Muscle of back (tissue), 3 donors: ENCODE measurements at regions not wholly inside any gene's neighbourhood (a gene's known extent, or its start where the extent isn't known, plus 50 kb on each side); places are given as distances from the start of the nearest gene placed in this dataset.

Source experiments
- DNase-seq, 3 donors: peaks; one replicate each; pipeline versions ENCODE4 v3.0.0 to v3.0.0-alpha.2; 2013

DNA sequence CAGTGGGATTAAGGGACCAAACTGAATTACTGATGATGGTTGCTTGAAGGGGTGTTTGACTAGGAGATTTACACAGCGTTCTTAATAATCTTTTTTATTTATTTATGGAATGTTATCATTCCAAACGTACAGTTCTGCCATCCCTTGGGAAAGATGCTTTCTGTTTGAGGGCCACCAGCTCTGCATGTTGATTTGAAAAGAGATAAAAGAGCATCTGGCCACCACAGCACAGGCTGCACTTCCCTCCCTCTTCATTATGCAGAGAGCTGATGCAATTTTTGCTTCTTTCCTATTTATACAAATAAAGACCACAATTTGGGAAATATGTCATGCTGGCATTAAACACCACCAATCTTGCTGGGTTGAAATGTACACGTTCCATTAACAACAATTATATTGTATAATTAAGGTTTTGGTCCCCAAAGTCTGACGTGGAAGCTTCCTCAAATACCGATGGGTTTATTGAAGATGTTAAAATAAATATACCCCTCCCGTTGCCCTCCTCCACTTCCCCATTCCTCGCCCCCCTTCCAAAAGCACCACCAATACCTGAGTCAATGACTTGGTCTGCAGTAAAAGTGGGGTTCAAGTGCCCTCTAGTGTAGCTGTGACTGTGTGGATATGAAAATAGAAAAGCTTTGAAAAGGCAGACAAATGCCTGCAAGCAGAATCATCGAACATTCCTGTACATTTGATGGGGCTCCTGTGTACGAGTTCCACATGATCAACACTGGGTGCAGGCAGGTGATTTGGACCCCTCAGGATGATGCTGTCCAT, 211.9 kb downstream of the HRH4 start:
- no peak for DNase-seq

DNA sequence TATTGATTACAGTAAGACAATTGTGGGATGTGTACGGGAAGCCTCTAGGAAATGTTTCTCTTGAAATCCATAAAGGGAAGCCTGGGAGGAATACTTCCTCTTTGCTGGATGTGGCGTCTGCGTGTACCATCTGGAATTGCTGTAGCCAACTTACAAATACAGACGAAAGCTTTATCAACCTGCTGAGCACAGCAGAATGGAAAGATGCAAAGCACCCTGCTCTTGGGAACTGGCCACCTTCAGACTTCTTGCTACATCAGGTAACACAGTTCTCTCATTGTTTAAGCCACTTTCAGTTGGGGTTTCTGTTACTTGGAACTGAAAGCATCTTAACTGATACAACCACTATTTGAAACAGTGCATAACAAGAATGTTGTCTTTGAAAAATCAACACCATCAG, 213.8 kb downstream of the HRH4 start:
- no peak for DNase-seq

- DNase-seq = no peak
These were observed 214.2 kb downstream of the HRH4 start for GRCh38 chr18:24674605-24675004.

DNA sequence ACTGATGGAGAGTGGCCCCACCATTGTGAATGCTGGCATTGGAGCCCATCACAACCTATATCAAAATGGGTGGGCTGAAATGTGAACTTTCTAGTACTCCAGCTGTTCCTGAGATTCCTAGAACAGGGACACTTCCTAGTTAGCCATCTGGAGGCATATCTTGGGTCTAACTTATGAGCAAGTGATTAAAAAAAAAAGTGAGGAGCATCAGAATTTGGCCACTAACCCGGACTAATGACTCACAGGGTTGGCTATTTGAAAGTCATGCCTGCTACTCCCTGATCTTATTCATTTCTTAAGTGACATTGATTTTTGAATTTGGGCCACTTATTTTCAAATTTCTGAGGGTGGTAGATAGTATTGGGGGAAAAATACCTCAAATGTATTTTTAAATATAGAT, 216.6 kb downstream of the HRH4 start:
- DNase-seq = no peak

DNA sequence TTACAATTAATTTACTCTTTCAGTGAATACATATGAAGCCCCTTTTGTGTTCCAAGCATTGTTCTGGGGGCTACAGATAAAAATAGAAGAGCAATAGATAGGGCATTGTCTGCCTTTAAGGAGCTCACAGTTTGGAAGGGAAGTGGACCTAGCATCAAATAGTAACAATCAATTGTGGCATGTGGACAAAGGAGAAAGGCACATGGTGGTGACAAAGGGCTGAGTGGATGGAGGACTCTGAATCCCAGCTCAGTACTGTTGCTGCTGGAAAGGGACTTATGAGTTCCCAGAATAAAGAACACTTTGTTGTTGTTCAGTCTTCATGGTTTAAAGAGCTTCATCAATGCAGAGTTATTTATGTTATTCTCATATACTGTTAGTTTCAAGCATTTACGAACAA, 217.7 kb downstream of the HRH4 start:
- no peak for DNase-seq

GRCh38 chr18:24678626-24679025, 218.2 kb downstream of the HRH4 start:
- no peak for DNase-seq

- no peak for DNase-seq
These were observed 218.6 kb downstream of the HRH4 start for GRCh38 chr18:24679062-24679461.

DNA sequence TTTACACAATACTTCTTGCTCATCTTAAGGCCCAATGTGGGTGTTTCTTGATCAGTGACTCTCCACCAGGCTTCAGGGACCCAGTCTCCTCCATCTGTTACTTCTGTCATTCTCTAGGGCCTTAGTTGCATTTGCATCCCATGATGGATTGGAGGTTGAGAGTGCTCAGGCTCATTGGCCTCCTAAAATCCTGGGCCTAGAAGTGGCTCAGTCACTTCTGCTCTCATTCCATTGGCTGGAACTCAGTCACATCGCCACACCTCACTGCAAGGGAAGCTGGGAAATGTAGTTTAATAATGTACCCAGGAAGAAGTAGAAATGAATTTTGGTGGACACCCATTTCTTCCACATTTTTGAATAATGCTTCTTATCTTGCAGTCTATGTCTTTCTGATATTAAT, 223.5 kb downstream of the HRH4 start:
- DNase-seq = no peak

DNA sequence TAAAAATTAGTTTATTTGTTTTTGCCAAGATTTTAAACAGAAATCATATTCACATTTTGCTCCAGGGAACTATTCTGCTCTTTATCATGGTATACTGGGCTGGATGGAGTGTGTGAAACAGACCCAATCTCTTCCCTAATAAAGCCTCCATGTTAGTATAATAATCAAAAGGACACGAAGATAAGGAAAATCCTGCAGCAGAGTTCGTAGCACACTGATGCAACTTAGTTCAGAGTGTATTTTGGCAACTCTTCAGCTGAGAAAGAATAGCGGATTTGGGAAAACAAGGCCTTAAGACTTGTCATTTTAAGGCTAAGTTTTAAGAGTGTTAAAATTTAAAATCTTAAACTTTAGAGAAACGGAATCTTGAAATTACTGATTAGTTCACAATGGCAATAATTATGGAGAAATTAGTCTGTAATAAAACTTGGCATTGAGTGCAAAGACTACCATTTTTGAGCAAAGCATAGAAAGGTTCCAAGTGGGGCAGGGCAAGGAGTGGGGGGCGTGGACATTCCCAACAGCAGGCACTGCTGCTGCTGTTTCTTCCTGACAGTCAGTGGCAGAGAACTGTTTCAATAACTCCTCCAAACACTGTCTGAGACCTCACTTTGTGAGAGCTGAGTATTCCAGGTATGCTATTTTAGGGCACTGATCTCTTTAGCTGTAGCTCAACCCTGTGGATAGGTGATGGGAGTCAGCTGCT, 225.0 kb downstream of the HRH4 start:
- no peak for DNase-seq

- DNase-seq = peak; percentile 6 to 73 (median 52)
These were observed 234.7 kb downstream of the HRH4 start for GRCh38 chr18:24695168-24695567.

DNA sequence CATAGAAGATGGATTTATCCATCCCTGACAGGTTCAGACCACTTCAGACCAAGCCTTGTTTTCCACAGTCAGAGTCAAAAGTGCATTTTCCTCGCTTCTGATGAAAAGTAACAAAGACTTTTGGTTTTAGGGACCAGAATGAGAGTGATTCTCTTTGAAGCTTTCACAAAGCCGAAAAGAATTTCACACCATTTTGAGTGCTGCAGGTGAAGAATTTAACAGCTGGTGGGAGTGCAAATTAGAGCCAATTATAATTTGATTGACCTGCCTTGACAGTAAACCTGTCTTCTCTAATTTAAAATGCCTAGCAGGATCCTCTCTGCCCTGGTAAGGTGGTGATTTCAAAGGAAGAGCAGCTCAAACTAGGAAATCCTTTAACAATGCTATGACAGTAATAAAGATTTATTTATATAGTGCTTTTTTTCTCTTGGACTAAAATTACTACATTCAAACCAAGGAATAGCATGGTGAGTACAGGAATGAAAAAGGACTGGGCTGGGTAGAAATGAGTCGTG, 241.6 kb downstream of the HRH4 start:
- no peak for DNase-seq

DNA sequence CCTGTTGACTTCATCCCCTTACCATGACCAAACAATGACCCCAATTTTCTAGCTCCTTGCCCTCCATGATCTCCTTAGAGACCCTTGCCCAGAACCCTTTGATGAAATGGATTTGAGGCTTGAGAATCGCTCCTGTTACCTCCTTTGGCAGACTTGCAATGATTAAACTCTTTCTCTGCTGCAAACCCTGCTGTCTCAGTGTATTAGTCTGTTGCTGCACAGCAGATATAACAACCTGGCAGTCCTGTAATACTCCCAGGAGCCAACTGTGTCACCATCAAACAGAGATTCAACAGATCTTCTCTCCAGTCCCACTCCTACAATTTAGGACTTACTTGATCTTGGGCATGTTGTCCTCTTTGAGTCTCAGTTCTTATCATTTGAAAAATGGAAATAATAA, 242.9 kb downstream of the HRH4 start:
- no peak for DNase-seq

GRCh38 chr18:24704946-24705630, 244.7 kb downstream of the HRH4 start:
- peak in 2 of 3 donors; percentile 18 to 31 for DNase-seq

- DNase-seq = no peak
These were observed 250.0 kb downstream of the HRH4 start for GRCh38 chr18:24710474-24710873.

DNA sequence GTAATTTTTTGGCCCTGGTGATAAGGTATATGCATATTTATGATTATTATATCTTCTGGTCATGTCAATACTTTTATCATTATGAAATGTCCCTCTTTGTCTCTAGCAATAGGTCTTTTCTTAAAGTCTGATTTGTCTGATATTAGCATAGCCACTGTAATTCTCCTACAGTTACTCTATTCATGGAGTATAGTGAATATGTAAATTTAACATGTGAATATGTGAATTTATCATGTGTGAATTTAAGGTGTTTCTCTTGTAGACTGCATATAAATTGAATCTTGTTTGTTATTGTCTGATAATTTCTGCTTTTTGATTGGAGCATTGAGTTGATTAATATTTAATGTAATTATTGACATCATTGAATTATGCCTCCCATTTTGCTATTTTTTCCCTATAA, 259.4 kb downstream of the HRH4 start:
- DNase-seq = no peak

DNA sequence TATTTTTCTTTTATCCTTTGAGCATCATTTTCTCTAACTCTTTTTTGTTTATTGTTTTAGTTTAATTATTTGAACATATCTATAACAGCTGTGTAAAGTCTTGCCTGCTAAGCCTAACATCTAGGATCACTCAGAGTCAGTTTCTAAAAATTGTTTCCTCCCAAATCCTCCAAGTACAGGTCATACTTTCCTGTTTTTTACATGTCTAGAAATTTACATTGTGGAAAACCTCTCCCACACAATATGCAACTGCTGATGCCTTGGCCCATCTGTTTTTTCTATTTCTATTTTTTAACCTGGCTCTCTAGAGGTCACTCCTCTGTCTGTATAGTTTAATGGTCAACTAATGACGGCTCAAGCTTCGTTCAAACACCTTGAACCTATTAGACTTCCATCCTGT, 261.0 kb downstream of the HRH4 start:
- DNase-seq = peak in 1 of 3 donors; percentile 21

GRCh38 chr18:24725644-24726415, 265.4 kb downstream of the HRH4 start:
- DNase-seq = peak in 2 of 3 donors; percentile 27 to 71

GRCh38 chr18:24726727-24727492, 266.5 kb downstream of the HRH4 start:
- peak; percentile 80 to 94 (median 89) for DNase-seq

DNA sequence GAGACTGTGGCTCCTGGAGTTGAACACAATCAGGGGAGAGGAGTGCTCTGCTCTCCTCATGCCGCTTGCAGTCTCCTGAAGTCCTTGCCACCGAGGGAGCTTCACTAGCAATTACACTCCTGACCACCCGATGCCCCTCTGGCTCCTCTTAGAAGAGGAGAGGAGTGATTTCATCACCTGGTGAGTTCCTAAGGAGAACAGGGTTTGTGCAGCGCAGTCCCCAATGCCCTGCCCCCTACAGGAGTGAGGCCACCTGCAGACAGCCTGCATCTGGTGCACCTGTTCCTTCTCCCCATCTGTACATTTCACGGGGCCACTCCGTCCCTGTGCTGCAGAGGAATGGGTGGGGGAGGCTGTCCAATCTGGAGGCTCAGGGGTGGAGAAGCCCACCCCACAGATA, 267.2 kb downstream of the HRH4 start:
- DNase-seq = no peak

DNA sequence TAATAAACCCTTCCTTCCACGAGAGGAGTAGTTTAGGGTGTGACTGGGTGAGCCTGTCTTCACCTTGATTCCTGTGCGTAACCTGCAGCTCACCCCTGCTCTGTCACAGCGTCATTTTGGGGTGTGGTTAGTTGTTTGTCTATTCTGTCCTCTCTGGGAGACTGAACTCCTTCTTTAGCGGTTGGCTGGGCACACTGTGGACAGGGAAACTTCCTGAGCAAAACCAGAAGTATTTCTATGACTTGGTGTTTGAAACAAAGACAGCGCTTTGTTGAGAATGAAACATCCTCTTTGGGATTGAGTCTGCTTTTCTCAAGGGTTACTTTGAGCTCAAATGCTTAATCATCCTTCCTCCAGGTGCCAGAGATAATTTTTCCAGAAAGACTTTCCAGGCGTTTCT, 270.7 kb downstream of the HRH4 start:
- no peak for DNase-seq

DNA sequence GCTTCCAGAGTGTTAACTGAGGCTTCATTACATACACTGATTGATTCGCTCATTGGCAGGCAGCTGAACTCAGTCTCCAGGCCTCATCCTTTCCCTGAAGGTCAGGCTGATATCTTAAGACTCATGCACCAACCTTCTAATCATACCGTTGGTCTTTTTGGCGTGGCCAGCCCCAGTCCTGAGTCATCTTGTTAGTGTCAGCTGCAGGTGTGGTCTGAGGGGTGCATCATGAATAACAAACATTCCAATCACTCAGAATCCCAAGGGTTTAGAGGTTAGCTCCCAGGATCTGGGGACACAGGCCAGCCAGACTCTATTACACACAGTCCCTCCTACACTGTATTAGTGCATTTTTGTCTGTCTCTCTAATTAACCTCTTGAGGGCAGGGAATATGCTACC, 271.5 kb downstream of the HRH4 start:
- no peak for DNase-seq
